HG02885 (cell line): ENCODE measurements at regions not wholly inside any gene's neighbourhood (a gene's known extent, or its start where the extent isn't known, plus 50 kb on each side); places are given as distances from the start of the nearest gene placed in this dataset.
"Not testable (repeated sequence)": the region's sequence is repeated elsewhere in the genome, so short reads cannot be mapped to it uniquely, and the experiment has no call there.

Source experiments
- ATAC-seq: cut with Tn5 transposase; IDR thresholded peaks from one replicate; pipeline ENCODE4 v1.9.1; 2021; ENCODE audit warnings: mild to moderate bottlenecking; ENCODE audit not compliant: unreplicated experiment, poor library complexity

- ATAC-seq = no peak
Measured at GRCh38 chr6:95660544-95660943, 83.2 kb downstream of the MANEA start.

DNA sequence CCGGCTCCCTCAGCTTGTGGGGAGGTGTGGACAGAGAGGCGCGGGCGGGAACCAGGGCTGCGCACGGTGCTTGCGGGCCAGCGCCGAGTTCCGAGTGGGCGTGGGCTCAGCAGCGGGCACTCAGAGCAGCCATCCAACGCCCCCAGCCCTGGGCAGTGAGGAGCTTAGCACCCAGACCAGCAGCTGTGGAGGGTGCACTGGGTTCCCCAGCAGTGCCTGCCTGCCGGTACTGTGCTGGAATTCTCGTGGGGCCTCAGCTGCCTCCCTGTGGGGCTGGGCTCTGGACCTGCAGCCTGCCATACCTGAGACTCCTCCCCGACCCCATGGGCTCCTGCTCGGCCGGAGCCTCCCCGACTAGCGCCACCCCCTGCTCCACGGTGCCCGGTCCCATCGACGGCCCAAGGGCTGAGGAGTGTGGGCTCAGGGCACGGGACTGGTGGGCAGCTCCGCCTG lies 92.7 kb downstream of the MANEA start:
- no peak for ATAC-seq

DNA sequence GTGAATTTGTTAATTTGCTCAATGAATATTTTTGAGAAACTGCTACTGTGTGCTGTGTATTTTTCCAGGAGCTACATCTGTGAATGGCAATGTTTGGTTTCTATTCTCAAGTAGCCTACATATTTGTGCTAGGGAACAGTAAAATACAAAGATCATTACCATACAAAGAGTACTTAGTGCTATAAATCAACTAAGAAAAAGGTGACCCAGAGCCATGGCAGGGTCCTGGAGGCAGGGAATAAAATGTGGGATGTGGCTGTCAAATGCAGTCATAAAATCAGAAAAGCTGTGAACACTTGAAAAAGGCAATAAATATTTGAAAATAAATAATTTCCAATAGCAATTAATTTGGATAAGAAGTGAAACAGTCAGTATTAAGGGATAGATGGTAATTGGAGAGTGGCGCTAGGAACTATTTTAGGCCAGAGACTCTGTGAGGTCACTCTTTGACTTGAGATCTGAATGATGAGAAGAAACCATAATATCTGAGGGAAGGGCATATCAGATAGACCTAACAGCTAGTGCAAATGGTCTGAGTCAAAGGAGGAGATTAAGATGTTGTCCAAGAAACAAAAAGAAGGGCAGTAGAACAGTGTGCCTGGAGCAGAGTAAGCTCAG lies 98.8 kb downstream of the MANEA start:
- ATAC-seq = no peak

DNA sequence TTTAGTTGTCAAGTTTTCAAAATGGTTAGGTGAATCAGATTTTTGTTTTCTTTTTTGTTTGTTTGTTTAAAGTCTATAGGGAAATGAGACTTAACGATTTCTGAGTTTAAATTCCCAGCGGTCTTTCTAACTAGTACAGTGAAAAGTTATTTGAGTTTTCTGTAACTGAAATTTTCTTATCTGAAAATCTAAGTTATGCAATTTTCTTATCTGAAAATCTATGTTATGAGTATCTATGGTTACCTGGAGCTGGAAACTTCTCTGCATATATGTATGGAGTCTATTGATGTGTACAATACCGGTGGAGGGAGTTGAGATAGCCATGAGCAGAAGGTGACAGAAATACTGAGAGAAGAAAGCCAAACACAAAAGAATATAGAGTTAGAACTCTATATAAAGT lies 102.6 kb downstream of the MANEA start:
- ATAC-seq = no peak

- ATAC-seq = no peak
Measured at GRCh38 chr6:95681736-95682135, 104.4 kb downstream of the MANEA start.

DNA sequence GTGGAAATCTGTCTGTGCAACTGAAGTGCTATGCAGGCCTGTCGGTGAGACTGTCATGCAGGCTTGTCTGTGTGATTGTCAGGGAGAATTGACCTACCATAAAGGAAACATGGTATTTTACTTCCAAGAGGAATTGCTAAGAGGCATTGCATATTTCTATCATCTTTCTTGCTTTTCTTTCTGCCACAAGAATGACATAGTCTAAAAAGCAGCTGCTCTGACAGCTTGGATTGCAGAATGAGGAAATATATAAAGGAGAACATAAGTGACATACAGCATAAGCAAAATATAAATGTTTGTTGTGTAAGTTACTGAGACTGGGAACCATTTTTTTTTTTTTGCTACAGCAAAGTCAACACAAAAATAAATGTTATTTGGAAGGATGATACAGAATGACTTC lies 105.1 kb downstream of the MANEA start:
- ATAC-seq = no peak

- ATAC-seq = no peak
Measured at GRCh38 chr6:95685822-95686221, 108.5 kb downstream of the MANEA start.

DNA sequence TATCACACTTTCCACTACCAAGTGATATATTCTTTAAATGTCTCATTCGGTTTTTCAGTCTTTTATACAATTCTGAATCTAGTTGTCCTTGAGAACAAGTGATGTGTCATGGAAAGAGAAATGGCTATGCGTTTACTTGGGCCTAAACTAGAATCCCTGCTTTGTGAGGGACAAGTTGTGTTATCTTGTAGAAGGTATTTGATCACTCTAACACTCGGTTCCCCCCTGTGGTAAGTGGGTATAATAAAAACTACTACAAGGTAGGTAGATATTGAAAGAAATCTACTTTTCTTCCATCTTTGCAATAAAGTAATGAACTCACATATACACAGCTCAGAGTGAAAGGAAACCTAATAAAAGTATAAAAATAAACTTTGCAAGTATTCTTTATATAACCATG lies 108.9 kb downstream of the MANEA start:
- ATAC-seq = no peak

DNA sequence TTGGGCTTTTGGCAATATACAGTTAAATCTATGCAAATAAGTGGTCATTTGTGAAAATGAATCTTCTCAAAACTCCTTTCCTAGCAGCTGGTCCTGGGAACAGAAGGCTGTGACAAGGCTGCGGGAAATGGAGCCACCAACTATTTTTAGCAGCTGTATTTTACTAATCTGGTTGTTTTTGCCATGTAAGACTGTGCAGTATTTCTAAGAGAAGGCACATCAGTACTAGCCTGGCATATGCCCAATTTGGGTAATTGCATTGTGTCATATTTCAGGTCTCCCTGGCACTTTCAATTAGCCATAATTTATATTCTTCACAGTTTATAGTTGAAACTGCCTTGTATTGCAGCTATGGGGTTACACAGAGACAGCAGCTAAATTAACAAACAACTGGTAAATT lies 109.6 kb downstream of the MANEA start:
- ATAC-seq = no peak

DNA sequence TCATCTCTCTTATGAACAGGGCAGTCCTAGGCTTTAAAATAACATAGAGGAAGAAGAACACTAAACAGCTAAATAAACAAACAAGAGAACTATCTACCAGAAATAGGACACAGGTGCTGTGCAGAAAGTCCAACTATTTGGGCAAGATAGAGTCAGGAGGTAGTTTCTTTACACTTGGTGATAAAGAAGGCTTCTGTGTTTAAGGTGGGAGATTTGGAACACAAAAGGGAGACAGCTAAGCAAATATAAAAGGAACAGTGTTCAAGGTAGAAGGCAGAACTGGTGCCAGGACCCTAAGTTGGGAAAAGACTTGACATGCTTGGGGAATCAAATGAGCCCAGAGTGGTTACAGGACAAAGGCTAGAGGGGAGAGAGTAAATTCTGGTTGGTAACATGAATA lies 110.5 kb downstream of the MANEA start:
- no peak for ATAC-seq

DNA sequence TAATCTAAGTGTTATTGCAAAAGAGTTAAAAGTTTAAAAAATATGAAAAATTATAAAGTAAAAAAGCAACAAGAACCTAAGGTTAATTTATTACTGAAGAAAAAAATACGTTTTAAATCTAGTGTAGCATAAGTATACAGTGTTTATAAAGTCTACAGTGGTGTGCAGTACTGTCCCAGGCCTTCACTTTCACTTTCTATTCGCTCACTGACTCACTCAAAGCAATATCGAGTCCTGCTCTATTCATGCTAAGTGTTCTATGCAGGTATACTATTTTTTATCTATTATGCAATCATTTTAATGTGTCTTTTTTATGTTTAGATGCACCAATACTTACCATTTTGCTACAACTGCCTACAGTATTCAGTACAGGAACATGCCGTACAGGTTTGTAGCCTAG lies 113.0 kb downstream of the MANEA start:
- peak; percentile 85 for ATAC-seq

GRCh38 chr6:95693108-95693507 lies 115.8 kb downstream of the MANEA start:
- no peak for ATAC-seq

GRCh38 chr6:95698271-95698670 lies 120.9 kb downstream of the MANEA start:
- ATAC-seq = no peak

- no peak for ATAC-seq
Measured at GRCh38 chr6:95723638-95724037, 146.3 kb downstream of the MANEA start.

GRCh38 chr6:95725344-95725743 lies 148.0 kb downstream of the MANEA start:
- no peak for ATAC-seq

- ATAC-seq = no peak
Measured at GRCh38 chr6:95740157-95740556, 162.8 kb downstream of the MANEA start.

DNA sequence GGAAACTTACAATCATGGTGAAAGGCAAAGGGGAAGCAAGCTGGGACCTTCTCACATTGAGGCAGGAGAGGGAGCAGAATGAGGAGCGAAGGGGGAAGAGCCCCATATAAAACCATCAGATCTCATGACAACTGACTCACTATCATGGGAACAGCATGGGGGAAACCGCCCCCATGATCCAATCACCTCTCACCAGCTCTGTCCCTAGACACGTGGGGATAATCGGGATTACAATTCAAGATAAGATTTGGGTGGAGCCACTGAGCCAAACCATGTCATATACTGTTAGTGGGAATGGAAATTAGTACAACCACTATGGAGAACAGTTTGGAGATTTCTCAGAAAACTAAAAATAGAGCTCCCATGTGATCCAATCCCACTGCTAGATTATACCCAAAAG lies 163.7 kb downstream of the MANEA start:
- ATAC-seq = no peak

- no peak for ATAC-seq
Measured at GRCh38 chr6:95742767-95743289, 165.5 kb downstream of the MANEA start.

- ATAC-seq = no peak
Measured at GRCh38 chr6:95743591-95743990, 166.3 kb downstream of the MANEA start.

DNA sequence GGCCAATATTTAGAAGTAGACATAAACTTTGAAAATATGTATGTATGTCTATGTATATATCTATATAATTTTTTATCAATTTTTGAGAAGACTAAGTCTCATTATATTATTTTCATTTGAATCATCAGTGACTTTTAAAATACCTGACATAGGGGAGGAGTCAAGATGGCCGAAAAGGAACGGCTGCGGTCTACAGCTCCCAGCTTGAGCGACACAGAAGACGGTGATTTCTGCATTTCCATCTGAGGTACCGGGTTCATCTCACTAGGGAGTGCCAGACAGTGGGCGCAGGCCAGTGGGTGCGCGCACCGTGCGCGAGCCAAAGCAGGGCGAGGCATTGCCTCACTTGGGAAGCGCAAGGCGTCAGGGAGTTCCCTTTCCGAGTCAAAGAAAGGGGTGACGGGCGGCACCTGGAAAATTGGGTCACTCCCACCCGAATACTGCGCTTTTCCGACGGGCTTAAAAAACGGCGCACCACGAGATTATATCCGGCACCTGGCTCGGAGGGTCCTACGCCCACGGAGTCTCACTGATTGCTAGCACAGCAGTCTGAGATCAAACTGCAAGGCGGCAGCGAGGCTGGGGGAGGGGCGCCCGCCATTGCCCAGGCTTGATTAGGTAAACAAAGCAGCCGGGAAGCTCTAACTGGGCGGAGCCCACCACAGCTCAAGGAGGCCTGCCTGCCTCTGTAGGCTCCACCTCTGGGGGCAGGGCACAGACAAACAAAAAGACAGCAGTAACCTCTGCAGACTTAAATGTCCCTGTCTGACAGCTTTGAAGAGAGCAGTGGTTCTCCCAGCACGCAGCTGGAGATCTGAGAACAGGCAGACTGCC lies 181.1 kb downstream of the MANEA start:
- not testable (repeated sequence) for ATAC-seq

GRCh38 chr6:95767897-95768463 lies 190.6 kb downstream of the MANEA start:
- ATAC-seq = no peak
